ENCODE measurements at regions not wholly inside any gene's neighbourhood (a gene's known extent, or its start where the extent isn't known, plus 50 kb on each side); places are given as distances from the start of the nearest gene placed in this dataset.
"Not testable (repeated sequence)": the region's sequence is repeated elsewhere in the genome, so short reads cannot be mapped to it uniquely, and the experiment has no call there.

- DNase-seq = no peak
Measured at GRCh38 chr3:68676136-68676535, 256.2 kb downstream of the TAFA4 start.

- no peak for DNase-seq
Measured at GRCh38 chr3:68667346-68667745, 265.0 kb downstream of the TAFA4 start.

GRCh38 chr3:68666429-68667136 lies 265.8 kb downstream of the TAFA4 start:
- no peak for DNase-seq

DNA sequence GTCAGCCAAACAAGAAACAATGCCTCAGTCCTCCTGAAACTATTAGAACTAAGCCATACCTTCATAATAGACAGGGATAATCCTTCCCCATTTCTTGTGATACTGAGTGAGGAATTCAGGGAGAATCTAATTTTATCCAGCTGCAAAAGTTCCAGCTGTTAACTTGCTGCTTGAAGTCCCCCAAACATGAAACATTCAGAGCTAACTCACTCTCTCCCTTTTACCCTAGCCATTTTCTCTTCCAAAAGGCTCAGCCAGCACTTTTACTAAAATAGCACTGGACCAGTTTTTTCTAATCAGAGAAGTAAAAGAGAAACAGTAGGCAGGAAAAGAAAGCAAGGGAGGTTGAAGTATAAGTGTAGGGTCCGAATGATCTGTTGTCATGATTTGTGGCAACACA lies 268.1 kb downstream of the TAFA4 start:
- DNase-seq = no peak

- no peak for DNase-seq
Measured at GRCh38 chr3:68662176-68662575, 270.2 kb downstream of the TAFA4 start.

GRCh38 chr3:68650657-68651056 lies 281.7 kb downstream of the TAFA4 start:
- DNase-seq = not testable (repeated sequence)

- no peak for DNase-seq
Measured at GRCh38 chr3:68648494-68648893, 283.9 kb downstream of the TAFA4 start.

GRCh38 chr3:68631850-68632545 lies 300.3 kb downstream of the TAFA4 start:
- DNase-seq = no peak

- no peak for DNase-seq
Measured at GRCh38 chr3:68620211-68620610, 312.1 kb downstream of the TAFA4 start.

- no peak for DNase-seq
Measured at GRCh38 chr3:68614087-68614486, 318.3 kb downstream of the TAFA4 start.

GRCh38 chr3:68571321-68571720 lies 361.0 kb downstream of the TAFA4 start:
- DNase-seq = no peak

GRCh38 chr3:68560728-68561127 lies 371.6 kb downstream of the TAFA4 start:
- no peak for DNase-seq

DNA sequence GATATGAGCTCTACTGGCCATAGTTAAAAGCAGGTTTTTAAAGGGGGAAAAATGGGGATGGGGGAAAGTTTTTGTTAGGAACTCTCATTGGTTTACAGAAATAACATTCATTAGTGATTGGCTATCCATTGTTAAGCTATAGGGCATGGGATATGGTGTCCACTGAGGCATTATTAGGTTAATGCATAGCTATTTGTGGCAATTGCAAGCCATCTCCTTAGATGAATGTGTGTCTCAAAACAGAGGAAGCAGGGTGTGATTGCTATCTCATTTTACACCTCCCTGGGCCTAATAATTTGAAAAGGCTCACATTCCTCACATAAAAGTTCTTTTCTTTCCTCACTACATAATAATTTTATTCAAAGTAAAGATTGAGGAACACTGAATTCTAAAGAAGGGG lies 396.6 kb downstream of the TAFA4 start:
- no peak for DNase-seq

DNA sequence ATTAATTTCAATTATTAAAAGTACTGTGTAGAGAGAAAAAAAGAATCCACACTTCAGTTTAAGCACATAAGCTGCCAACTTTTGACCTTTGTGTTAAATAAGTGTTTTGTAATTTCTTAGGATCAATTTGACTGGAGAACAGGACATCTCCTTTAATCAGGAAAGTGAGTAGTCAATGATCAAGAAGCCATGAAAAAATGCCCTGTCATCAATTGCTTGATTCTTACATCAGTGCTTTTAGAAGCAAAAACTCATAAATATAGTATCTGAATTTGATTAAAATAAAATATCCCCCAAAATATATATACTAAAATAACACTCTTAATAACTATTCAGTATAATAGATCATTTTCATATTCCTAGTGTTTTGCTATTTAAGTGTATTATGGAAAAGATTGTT lies 409.0 kb downstream of the TAFA4 start:
- DNase-seq = no peak

GRCh38 chr3:68515237-68515636 lies 417.1 kb downstream of the TAFA4 start:
- no peak for DNase-seq

DNA sequence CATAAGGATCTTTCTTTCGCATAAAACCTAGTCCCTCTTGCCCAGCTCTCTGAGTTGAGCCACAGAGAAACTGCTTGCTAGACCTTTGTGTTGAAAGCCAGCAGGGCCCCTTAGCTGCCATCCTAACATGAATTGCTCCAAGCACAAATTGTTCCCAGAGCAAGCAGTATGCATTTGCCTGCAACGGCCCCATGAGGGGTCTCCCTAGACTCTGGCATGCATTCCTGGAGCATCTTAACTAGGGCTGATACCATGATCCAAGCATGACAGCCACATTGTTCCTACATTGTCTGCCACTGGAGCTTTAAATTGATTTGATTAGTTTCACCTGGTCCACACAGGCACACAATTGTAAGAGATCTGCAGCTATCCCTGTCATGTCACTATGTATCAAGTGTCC lies 428.1 kb downstream of the TAFA4 start:
- DNase-seq = no peak

- DNase-seq = not testable (repeated sequence)
Measured at GRCh38 chr3:68485845-68486244, 446.5 kb downstream of the TAFA4 start.

DNA sequence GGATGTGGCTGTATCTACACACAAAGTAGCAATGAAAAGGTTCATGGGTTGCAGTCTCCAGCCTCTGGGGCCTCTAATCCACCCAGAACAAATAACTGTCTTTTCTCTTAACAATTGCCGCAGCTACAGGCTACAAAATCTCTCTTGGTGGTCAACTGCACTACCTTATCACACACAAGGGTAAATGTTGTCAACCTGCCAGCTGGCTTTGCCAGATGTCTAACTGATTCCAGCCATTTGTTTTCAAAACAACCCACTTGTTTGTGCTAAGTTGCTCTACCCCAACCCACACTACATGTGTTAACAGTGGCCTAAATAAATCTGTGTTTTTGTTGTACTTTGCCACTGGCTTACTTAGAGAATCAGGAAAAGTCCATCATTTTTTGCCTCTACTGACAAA lies 447.3 kb downstream of the TAFA4 start:
- no peak for DNase-seq

DNA sequence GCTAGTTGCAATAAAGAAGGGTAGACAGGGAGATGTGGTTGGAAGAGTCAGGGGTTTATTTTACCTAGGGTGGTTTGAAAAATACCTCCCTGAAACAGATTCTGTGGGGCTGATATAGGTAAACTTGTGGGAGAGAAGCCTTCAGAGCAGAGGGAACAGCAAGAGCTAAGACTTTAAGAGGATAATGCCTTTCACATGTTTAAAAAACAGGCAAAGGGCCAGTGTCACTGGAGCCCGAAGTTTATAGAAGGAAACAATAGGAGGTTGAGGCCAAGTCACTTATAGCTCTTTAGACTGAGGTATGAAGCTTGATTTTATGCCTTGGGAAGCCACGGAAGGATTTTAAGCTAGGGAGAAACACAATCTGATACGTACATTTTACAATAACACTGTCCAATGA lies 448.7 kb downstream of the TAFA4 start:
- DNase-seq = no peak

GRCh38 chr3:68483041-68483440 lies 449.3 kb downstream of the TAFA4 start:
- no peak for DNase-seq

GRCh38 chr3:68482565-68482964 lies 449.8 kb downstream of the TAFA4 start:
- no peak for DNase-seq

GRCh38 chr3:68479779-68480178 lies 452.6 kb downstream of the TAFA4 start:
- DNase-seq = no peak

GRCh38 chr3:68468695-68469375 lies 463.5 kb downstream of the TAFA4 start:
- DNase-seq = no peak

DNA sequence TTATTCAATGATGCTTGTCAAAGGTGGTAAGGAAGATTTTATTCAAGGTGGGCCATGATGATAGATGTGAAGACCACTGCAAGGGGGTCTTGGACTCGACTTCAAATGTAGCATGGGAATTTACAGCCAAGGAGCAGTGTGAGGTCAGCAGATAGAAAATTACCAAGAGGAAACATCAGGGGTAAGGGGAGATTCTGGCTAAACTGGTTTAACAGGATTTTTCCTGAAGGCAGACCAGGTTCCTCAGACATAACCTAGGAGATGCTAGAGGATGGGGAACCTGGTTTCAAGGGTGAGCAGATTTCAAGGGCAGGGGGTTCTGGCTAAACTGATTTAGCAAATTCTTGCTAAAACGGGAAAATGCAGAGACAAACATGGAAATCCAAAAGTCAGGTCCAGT lies 464.9 kb downstream of the TAFA4 start:
- DNase-seq = no peak
